Activated CD4-positive, alpha-beta T cell treated with anti-CD3 and anti-CD28 coated beads, Interleukin-2, amount 10 ng/mL, durations not matched to agents 24 days and 14 days (primary cell): ENCODE measurements at regions not wholly inside any gene's neighbourhood (a gene's known extent, or its start where the extent isn't known, plus 50 kb on each side); places are given as distances from the start of the nearest gene placed in this dataset.

ENCODE experiments used
- DNase-seq: peaks from one replicate; pipeline ENCODE4 v3.0.0; 2022
- H3K27ac Mint-ChIP-seq: one replicate; pipeline ENCODE4 v1.8.0; 2022; ENCODE audit warnings: mild to moderate bottlenecking, mixed read lengths
- H3K27me3 Mint-ChIP-seq: one replicate; pipeline ENCODE4 v1.8.0; 2022; ENCODE audit warnings: mixed read lengths
- H3K36me3 Mint-ChIP-seq: one replicate; pipeline ENCODE4 v1.8.0; 2022; ENCODE audit warnings: low read depth, mild to moderate bottlenecking, mixed read lengths
- H3K4me1 Mint-ChIP-seq: one replicate; pipeline ENCODE4 v1.8.0; 2021; ENCODE audit warnings: mixed read lengths
- H3K4me3 Mint-ChIP-seq: one replicate; pipeline ENCODE4 v1.8.0; 2022; ENCODE audit warnings: mild to moderate bottlenecking, moderate library complexity, mixed read lengths
- H3K9me3 Mint-ChIP-seq: one replicate; pipeline ENCODE4 v1.8.0; 2021; ENCODE audit warnings: mixed read lengths
- intact Hi-C: fragments of 100-400 bp; cut with micrococcal nuclease; formaldehyde crosslinking; loops from one replicate; pipeline ENCODE4 v1.15.1; 2023

GRCh38 chr13:105343134-105343806 is 1192.2 kb downstream of the EFNB2 start:
- no peak overlapping the region for H3K4me3 Mint-ChIP-seq
- no peaks in the 10 kb centered on the region for H3K9me3 Mint-ChIP-seq
- H3K27ac Mint-ChIP-seq, result no peak overlapping the region
- no peaks in the 10 kb centered on the region for H3K27me3 Mint-ChIP-seq
- H3K36me3 Mint-ChIP-seq, result no peaks in the 10 kb centered on the region
- intact Hi-C loops, result no loop called here
- no peaks in the 10 kb centered on the region for H3K4me1 Mint-ChIP-seq
- no peak for DNase-seq

- no peak for DNase-seq
- no peaks in the 10 kb centered on the region for H3K27me3 Mint-ChIP-seq
- no peaks in the 10 kb centered on the region for H3K4me1 Mint-ChIP-seq
- intact Hi-C loops, result no loop called here
- no peaks in the 10 kb centered on the region for H3K9me3 Mint-ChIP-seq
- H3K4me3 Mint-ChIP-seq, result no peak overlapping the region
- no peaks in the 10 kb centered on the region for H3K36me3 Mint-ChIP-seq
- H3K27ac Mint-ChIP-seq, result no peak overlapping the region
Observed at GRCh38 chr13:105342281-105342820, 1193.1 kb downstream of the EFNB2 start.

GRCh38 chr13:105341758-105342157 is 1193.7 kb downstream of the EFNB2 start:
- intact Hi-C loops, result no loop called here
- H3K4me3 Mint-ChIP-seq, result no peak overlapping the region
- no peak for DNase-seq
- H3K36me3 Mint-ChIP-seq, result no peaks in the 10 kb centered on the region
- H3K27ac Mint-ChIP-seq, result no peak overlapping the region
- H3K9me3 Mint-ChIP-seq, result no peaks in the 10 kb centered on the region
- no peaks in the 10 kb centered on the region for H3K4me1 Mint-ChIP-seq
- no peaks in the 10 kb centered on the region for H3K27me3 Mint-ChIP-seq

GRCh38 chr13:105341256-105341655 is 1194.2 kb downstream of the EFNB2 start:
- no peak overlapping the region for H3K27ac Mint-ChIP-seq
- no peak for DNase-seq
- intact Hi-C loops, result no loop called here
- no peaks in the 10 kb centered on the region for H3K36me3 Mint-ChIP-seq
- no peak overlapping the region for H3K4me3 Mint-ChIP-seq
- no peaks in the 10 kb centered on the region for H3K4me1 Mint-ChIP-seq
- H3K9me3 Mint-ChIP-seq, result no peaks in the 10 kb centered on the region
- H3K27me3 Mint-ChIP-seq, result no peaks in the 10 kb centered on the region

GRCh38 chr13:105340061-105340606 is 1195.3 kb downstream of the EFNB2 start:
- Mint-ChIP-seq H3K36me3 (no peaks in the 10 kb centered on the region), H3K27me3 (no peaks in the 10 kb centered on the region), H3K4me1 (no peaks in the 10 kb centered on the region), H3K27ac (no peak overlapping the region), H3K9me3 (no peaks in the 10 kb centered on the region), H3K4me3 (no peak overlapping the region)
- intact Hi-C loops, result no loop called here
- DNase-seq, result no peak

- Mint-ChIP-seq H3K4me3 (no peak overlapping the region), H3K27ac (no peak overlapping the region), H3K36me3 (no peaks in the 10 kb centered on the region), H3K4me1 (no peaks in the 10 kb centered on the region), H3K27me3 (no peaks in the 10 kb centered on the region), H3K9me3 (no peaks in the 10 kb centered on the region)
- DNase-seq, result no peak
- intact Hi-C loops, result no loop called here
Observed at GRCh38 chr13:105338773-105339172, 1196.7 kb downstream of the EFNB2 start.

GRCh38 chr13:105338006-105338405 is 1197.5 kb downstream of the EFNB2 start:
- Mint-ChIP-seq H3K27ac (no peak overlapping the region), H3K9me3 (no peaks in the 10 kb centered on the region), H3K27me3 (no peaks in the 10 kb centered on the region), H3K36me3 (no peaks in the 10 kb centered on the region), H3K4me3 (no peak overlapping the region), H3K4me1 (no peaks in the 10 kb centered on the region)
- DNase-seq, result no peak
- intact Hi-C loops, result no loop called here

GRCh38 chr13:105336706-105337576 is 1198.5 kb downstream of the EFNB2 start:
- no peak overlapping the region for H3K27ac Mint-ChIP-seq
- H3K9me3 Mint-ChIP-seq, result no peaks in the 10 kb centered on the region
- intact Hi-C loops, result no loop called here
- H3K4me1 Mint-ChIP-seq, result no peaks in the 10 kb centered on the region
- H3K4me3 Mint-ChIP-seq, result no peak overlapping the region
- no peak for DNase-seq
- no peaks in the 10 kb centered on the region for H3K36me3 Mint-ChIP-seq
- no peaks in the 10 kb centered on the region for H3K27me3 Mint-ChIP-seq

- intact Hi-C loops, result no loop called here
- H3K36me3 Mint-ChIP-seq, result no peaks in the 10 kb centered on the region
Observed at GRCh38 chr13:105334211-105334610, 1201.3 kb downstream of the EFNB2 start.

GRCh38 chr13:105333416-105333815 is 1202.0 kb downstream of the EFNB2 start:
- Mint-ChIP-seq H3K4me3 (no peak overlapping the region), H3K4me1 (no peaks in the 10 kb centered on the region), H3K27me3 (no peaks in the 10 kb centered on the region), H3K9me3 (peaks cover 4% of the 10 kb centered on the region), H3K27ac (no peak overlapping the region), H3K36me3 (no peaks in the 10 kb centered on the region)
- intact Hi-C loops, result no loop called here
- DNase-seq, result no peak

More at GRCh38 chr13:105334211-105334610, 1201.3 kb downstream of the EFNB2 start:
- Mint-ChIP-seq H3K4me1 (no peaks in the 10 kb centered on the region), H3K4me3 (no peak overlapping the region), H3K27me3 (no peaks in the 10 kb centered on the region), H3K9me3 (peaks cover 3% of the 10 kb centered on the region), H3K27ac (no peak overlapping the region)
- DNase-seq, result no peak

GRCh38 chr13:105329359-105329758 is 1206.1 kb downstream of the EFNB2 start:
- intact Hi-C loops, result no loop called here
- H3K36me3 Mint-ChIP-seq, result no peaks in the 10 kb centered on the region

GRCh38 chr13:105328212-105328611 is 1207.2 kb downstream of the EFNB2 start:
- no peaks in the 10 kb centered on the region for H3K4me1 Mint-ChIP-seq
- no peaks in the 10 kb centered on the region for H3K36me3 Mint-ChIP-seq
- intact Hi-C loops, result no loop called here

More at GRCh38 chr13:105329359-105329758, 1206.1 kb downstream of the EFNB2 start:
- DNase-seq, result no peak
- no peaks in the 10 kb centered on the region for H3K4me1 Mint-ChIP-seq
- no peak overlapping the region for H3K27ac Mint-ChIP-seq
- peaks cover 4% of the 10 kb centered on the region for H3K9me3 Mint-ChIP-seq
- H3K27me3 Mint-ChIP-seq, result no peaks in the 10 kb centered on the region
- H3K4me3 Mint-ChIP-seq, result no peak overlapping the region

GRCh38 chr13:105327581-105328126 is 1207.8 kb downstream of the EFNB2 start:
- H3K4me1 Mint-ChIP-seq, result no peaks in the 10 kb centered on the region
- no peaks in the 10 kb centered on the region for H3K27me3 Mint-ChIP-seq
- H3K36me3 Mint-ChIP-seq, result no peaks in the 10 kb centered on the region
- intact Hi-C loops, result no loop called here
- no peak overlapping the region for H3K4me3 Mint-ChIP-seq
- no peak overlapping the region for H3K27ac Mint-ChIP-seq
- no peak for DNase-seq
- peaks cover 4% of the 10 kb centered on the region for H3K9me3 Mint-ChIP-seq

More at GRCh38 chr13:105328212-105328611, 1207.2 kb downstream of the EFNB2 start:
- Mint-ChIP-seq H3K9me3 (peaks cover 4% of the 10 kb centered on the region), H3K27me3 (no peaks in the 10 kb centered on the region), H3K27ac (no peak overlapping the region), H3K4me3 (no peak overlapping the region)
- no peak for DNase-seq

- no peak for DNase-seq
- Mint-ChIP-seq H3K4me1 (no peaks in the 10 kb centered on the region), H3K27ac (no peak overlapping the region), H3K36me3 (no peaks in the 10 kb centered on the region), H3K9me3 (no peaks in the 10 kb centered on the region), H3K4me3 (no peak overlapping the region), H3K27me3 (no peaks in the 10 kb centered on the region)
- intact Hi-C loops, result no loop called here
Observed at GRCh38 chr13:105319875-105320274, 1215.6 kb downstream of the EFNB2 start.
